ENCODE measurements at regions not wholly inside any gene's neighbourhood (a gene's known extent, or its start where the extent isn't known, plus 50 kb on each side); places are given as distances from the start of the nearest gene placed in this dataset.

DNA sequence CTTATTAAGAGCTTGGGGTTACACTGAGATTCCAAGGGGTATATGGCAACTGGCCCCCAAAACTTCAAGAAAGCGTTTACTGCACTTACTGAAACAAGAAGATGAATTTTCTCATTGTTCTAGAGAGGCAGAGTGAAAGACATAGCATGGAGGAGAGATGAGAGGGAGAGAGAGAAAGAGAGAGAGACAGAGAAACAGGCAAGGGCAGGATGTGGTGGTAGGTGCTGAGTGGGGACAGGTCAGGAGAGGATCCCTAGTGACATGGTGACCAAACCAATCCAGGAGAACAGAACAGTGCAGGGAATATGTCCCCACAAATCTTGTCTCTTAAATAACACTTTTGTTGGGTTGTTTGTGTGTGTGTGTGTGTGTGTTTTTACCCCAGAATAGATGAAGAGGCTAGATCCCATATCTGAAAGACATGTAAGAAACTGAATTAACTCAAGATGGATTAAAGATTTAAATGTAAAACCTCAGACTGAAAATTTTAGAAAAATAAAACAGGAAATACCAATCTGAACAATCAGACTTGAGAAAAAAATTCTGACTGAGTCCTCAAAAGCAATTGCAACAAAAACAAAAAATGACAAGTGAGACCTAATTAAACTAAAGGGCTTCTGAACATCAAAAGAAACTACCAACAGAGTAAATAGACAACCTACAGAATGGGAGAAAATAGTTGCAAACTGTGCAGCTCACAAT lies 202.2 kb downstream of the QDPR start:
- H3K36me3 ChIP-seq (ENCODE audit: control insufficient read depth, insufficient read depth, low read length), result no peaks in the 10 kb centered on the region
- no peaks in the 10 kb centered on the region for H3K9me3 ChIP-seq (replicated peaks; ENCODE audit: control insufficient read depth, low read depth, low read length)
- no peak overlapping the region for H3K27ac ChIP-seq (ENCODE audit: low read length)
- no peak for DNase-seq
- no peaks in the 10 kb centered on the region for H3K27me3 ChIP-seq (ENCODE audit: control insufficient read depth, insufficient read depth, low read length)
- WGBS (ENCODE audit: insufficient coverage), result no CpG with 5 or more reads among the region's 1 CpG
- H3K4me1 ChIP-seq (ENCODE audit: control insufficient read depth, insufficient read depth, low read length), result no peaks in the 10 kb centered on the region
- H3K4me3 ChIP-seq (ENCODE audit: low read length), result no peak overlapping the region

DNA sequence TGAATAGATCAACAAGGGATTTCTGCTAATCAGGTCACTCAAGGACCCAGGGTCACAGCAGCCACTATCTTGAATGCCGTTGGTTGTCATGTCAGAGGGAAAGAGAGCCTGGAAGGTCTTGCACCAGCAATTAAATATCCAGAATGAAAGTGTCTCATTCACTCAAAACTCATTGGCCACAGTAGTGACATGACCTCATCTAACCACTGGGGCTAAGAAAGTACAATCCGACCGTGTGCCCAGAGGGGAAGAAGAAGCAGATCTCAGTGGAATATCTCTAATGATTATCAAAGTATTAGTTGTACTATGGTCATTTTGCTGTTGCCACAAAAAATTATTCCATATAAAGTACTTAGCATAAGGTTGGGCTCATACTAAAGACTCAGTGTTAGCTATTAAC lies 210.0 kb downstream of the QDPR start:
- no peaks in the 10 kb centered on the region for H3K4me1 ChIP-seq (ENCODE audit: control insufficient read depth, insufficient read depth, low read length)
- no peak overlapping the region for H3K27ac ChIP-seq (ENCODE audit: low read length)
- H3K9me3 ChIP-seq (replicated peaks; ENCODE audit: control insufficient read depth, low read depth, low read length), result no peaks in the 10 kb centered on the region
- H3K27me3 ChIP-seq (ENCODE audit: control insufficient read depth, insufficient read depth, low read length), result no peaks in the 10 kb centered on the region
- no peak for DNase-seq
- H3K4me3 ChIP-seq (ENCODE audit: low read length), result no peak overlapping the region
- H3K36me3 ChIP-seq (ENCODE audit: control insufficient read depth, insufficient read depth, low read length), result no peaks in the 10 kb centered on the region
- 71% methylated on average over 1 of the region's 3 CpGs for WGBS (ENCODE audit: insufficient coverage)

DNA sequence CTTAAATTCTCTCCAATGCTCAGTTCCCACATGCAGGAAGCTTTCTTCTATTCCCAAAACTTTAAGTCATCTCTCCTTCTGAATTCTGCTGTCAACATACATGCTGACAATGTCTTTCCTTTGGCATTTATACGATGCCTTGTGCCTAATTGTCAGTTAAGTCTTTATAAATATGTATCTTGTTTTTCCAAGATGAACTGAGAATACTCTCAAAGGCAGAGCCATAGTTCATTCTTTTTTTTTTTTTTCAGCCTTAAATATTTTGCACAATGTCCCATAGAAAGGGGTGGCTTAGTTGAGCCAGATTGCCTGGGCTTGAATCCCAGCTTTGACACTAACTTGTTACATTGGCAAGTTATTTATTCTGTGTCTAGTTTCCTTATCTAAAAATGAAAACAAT lies 210.6 kb downstream of the QDPR start:
- no peak overlapping the region for H3K27ac ChIP-seq (ENCODE audit: low read length)
- WGBS (ENCODE audit: insufficient coverage), result no CpG with 5 or more reads among the region's 1 CpG
- no peaks in the 10 kb centered on the region for H3K4me1 ChIP-seq (ENCODE audit: control insufficient read depth, insufficient read depth, low read length)
- no peak overlapping the region for H3K4me3 ChIP-seq (ENCODE audit: low read length)
- no peaks in the 10 kb centered on the region for H3K36me3 ChIP-seq (ENCODE audit: control insufficient read depth, insufficient read depth, low read length)
- H3K27me3 ChIP-seq (ENCODE audit: control insufficient read depth, insufficient read depth, low read length), result no peaks in the 10 kb centered on the region
- peak; percentile 24 for DNase-seq
- no peaks in the 10 kb centered on the region for H3K9me3 ChIP-seq (replicated peaks; ENCODE audit: control insufficient read depth, low read depth, low read length)

DNA sequence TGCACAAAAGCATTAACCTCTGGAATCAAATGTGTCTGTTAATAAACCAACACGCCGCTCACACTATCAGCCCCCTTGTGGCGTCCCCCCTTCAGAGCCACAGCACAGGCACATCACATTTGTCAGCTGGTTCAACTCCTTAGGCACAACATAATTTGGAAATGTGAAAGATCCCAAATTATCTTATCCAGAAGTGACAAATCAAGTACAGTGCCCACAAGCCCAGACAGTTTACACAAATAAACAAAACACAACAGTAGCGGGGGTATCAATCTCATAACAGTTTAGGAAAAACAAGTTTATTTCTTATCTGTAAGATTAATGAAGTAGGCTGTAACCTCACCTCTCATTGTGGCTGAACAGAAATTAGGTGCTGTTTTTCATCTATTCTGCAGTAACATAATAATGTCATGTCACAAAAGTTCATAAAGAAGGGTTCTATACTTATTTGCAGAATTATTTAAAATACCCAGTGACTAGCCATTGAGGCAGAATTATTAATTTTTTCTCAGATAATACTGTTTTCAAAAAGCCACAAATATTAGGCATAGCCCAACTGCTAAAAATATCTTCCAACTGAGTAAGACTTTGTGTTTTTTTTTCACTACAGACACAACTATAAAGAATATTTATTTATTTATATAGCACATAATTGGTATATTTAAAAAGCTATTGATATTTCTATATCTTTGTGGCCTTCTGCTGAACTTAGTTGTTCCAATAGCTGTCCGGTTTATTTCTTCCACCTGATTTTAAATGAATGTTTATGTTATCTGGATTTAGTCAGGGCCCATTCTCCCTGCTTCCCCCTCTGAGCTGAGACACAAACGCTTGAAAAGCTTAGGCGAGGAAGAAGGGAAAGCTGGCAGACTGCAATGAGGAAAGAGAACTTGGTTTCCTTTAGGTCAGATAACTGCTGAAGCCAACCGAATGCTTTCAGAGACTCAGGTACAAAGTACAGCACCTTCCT lies 214.7 kb downstream of the QDPR start:
- H3K27ac ChIP-seq (ENCODE audit: low read length), result no peak overlapping the region
- H3K9me3 ChIP-seq (replicated peaks; ENCODE audit: control insufficient read depth, low read depth, low read length), result no peaks in the 10 kb centered on the region
- no peaks in the 10 kb centered on the region for H3K27me3 ChIP-seq (ENCODE audit: control insufficient read depth, insufficient read depth, low read length)
- H3K36me3 ChIP-seq (ENCODE audit: control insufficient read depth, insufficient read depth, low read length), result no peaks in the 10 kb centered on the region
- WGBS (ENCODE audit: insufficient coverage), result 73% methylated on average over 3 of the region's 8 CpGs
- H3K4me3 ChIP-seq (ENCODE audit: low read length), result no peak overlapping the region
- DNase-seq, result no peak
- no peaks in the 10 kb centered on the region for H3K4me1 ChIP-seq (ENCODE audit: control insufficient read depth, insufficient read depth, low read length)

DNA sequence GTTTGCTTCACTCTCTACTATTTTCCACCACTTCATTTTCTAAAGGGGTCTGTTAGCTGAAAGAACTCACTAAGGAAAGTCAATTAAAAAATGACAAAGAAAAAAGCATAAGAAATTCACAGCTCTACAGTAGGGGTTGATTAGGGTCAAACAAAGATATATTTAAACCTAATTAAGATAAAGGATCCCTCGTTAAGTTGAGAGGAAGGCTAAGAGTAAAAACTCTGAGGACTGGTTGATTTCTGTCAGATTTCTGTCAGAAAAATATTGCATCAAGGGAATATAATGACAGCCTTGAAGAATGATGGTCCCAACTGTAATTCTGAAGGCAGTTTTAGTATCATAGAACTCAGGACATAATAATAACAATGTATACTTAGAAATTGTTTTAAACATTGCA lies 218.0 kb downstream of the QDPR start:
- H3K9me3 ChIP-seq (replicated peaks; ENCODE audit: control insufficient read depth, low read depth, low read length), result no peaks in the 10 kb centered on the region
- no peak overlapping the region for H3K4me3 ChIP-seq (ENCODE audit: low read length)
- H3K27me3 ChIP-seq (ENCODE audit: control insufficient read depth, insufficient read depth, low read length), result no peaks in the 10 kb centered on the region
- H3K36me3 ChIP-seq (ENCODE audit: control insufficient read depth, insufficient read depth, low read length), result no peaks in the 10 kb centered on the region
- H3K27ac ChIP-seq (ENCODE audit: low read length), result no peak overlapping the region
- H3K4me1 ChIP-seq (ENCODE audit: control insufficient read depth, insufficient read depth, low read length), result no peaks in the 10 kb centered on the region
- DNase-seq, result no peak
- WGBS (ENCODE audit: insufficient coverage), result no CpG with 5 or more reads among the region's 1 CpG

DNA sequence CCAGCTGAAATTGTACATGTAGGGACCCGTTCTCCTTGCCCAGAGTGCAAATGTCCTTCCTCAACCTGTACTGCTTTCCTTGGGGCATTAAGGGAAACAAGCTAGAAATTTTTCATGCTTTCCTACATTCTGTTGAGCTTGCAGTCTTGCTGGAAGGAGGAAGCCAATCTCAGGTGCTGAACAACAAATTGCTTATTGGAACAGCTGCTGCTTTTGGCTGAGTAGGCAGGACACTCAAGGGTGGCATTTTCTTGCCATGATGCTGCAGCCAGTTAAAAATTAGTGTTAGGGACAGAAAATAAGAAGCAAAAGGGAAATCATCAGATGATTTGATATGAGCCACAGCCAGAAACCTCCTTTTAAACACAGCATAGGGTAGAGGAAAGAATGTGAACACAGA lies 223.7 kb downstream of the QDPR start:
- no CpG with 5 or more reads among the region's 1 CpG for WGBS (ENCODE audit: insufficient coverage)

DNA sequence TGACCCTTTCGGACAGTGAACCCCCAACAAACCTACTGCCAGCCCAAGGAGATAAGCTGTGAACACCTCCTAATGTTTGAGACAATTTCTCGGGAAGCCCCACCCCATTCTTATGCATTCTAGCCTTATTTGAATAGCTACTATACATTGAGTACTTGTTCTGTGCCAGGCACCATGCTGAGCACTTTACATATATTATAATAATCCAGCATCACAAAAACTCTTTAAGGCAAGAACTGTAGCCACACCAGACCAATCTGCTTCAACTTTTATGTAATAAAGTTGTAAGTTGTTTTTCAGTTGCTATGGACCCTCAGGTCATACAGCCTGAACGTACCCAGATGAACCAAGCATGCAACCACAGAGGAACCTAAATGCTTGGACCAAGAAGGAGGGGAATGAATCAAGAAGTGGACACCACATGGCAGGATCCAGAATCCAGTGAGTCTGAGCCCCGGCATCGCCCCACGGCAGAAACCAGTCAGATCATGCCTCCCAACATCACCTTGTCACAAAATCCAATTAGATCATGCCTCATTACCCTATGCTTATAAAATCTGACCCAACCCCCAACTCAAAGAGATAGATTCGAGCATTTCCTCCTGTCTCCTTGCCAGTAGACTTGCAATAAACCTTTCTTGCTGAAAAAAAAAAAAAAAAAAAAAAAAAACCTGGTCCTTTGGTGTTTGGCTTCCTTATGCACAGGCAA lies 225.0 kb downstream of the QDPR start:
- Histone ChIP-seq H3K4me3 (ENCODE audit: low read length) (no peak overlapping the region), H3K36me3 (ENCODE audit: control insufficient read depth, insufficient read depth, low read length) (no peaks in the 10 kb centered on the region), H3K9me3 (replicated peaks; ENCODE audit: control insufficient read depth, low read depth, low read length) (no peaks in the 10 kb centered on the region), H3K27me3 (ENCODE audit: control insufficient read depth, insufficient read depth, low read length) (no peaks in the 10 kb centered on the region), H3K4me1 (ENCODE audit: control insufficient read depth, insufficient read depth, low read length) (no peaks in the 10 kb centered on the region), H3K27ac (ENCODE audit: low read length) (no peak overlapping the region)
- DNase-seq, result no peak
- WGBS (ENCODE audit: insufficient coverage), result 62% methylated on average over 5 of the region's 7 CpGs

More for the DNA sequence above, 223.7 kb downstream of the QDPR start:
- no peak for DNase-seq
- H3K27ac ChIP-seq (ENCODE audit: low read length), result no peak overlapping the region
- no peaks in the 10 kb centered on the region for H3K36me3 ChIP-seq (ENCODE audit: control insufficient read depth, insufficient read depth, low read length)
- H3K9me3 ChIP-seq (replicated peaks; ENCODE audit: control insufficient read depth, low read depth, low read length), result no peaks in the 10 kb centered on the region
- no peak overlapping the region for H3K4me3 ChIP-seq (ENCODE audit: low read length)
- no peaks in the 10 kb centered on the region for H3K27me3 ChIP-seq (ENCODE audit: control insufficient read depth, insufficient read depth, low read length)
- H3K4me1 ChIP-seq (ENCODE audit: control insufficient read depth, insufficient read depth, low read length), result no peaks in the 10 kb centered on the region

DNA sequence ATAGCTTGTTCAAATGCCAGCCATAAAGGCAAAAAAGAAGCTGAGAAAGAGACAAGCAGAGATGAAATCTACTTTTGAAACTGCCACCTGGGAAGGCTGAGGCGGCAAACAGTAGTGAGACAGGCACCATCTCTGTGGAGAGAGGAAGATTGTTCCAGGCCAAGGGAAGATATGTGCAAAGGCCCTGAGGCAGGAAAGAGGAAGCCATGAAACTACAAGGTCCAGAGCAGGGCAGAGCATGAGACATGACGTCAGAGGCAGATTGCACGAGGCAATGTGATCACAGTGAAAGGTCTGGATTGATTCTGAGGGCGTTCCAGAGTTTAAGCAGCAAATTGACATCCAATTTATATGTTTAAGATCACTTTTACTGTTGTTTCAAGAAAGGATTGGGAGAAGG lies 226.1 kb downstream of the QDPR start:
- H3K27ac ChIP-seq (ENCODE audit: low read length), result no peak overlapping the region
- DNase-seq, result no peak
- no peaks in the 10 kb centered on the region for H3K4me1 ChIP-seq (ENCODE audit: control insufficient read depth, insufficient read depth, low read length)
- 90% methylated on average over 2 of the region's 4 CpGs for WGBS (ENCODE audit: insufficient coverage)
- H3K27me3 ChIP-seq (ENCODE audit: control insufficient read depth, insufficient read depth, low read length), result no peaks in the 10 kb centered on the region
- no peak overlapping the region for H3K4me3 ChIP-seq (ENCODE audit: low read length)
- no peaks in the 10 kb centered on the region for H3K36me3 ChIP-seq (ENCODE audit: control insufficient read depth, insufficient read depth, low read length)
- no peaks in the 10 kb centered on the region for H3K9me3 ChIP-seq (replicated peaks; ENCODE audit: control insufficient read depth, low read depth, low read length)

DNA sequence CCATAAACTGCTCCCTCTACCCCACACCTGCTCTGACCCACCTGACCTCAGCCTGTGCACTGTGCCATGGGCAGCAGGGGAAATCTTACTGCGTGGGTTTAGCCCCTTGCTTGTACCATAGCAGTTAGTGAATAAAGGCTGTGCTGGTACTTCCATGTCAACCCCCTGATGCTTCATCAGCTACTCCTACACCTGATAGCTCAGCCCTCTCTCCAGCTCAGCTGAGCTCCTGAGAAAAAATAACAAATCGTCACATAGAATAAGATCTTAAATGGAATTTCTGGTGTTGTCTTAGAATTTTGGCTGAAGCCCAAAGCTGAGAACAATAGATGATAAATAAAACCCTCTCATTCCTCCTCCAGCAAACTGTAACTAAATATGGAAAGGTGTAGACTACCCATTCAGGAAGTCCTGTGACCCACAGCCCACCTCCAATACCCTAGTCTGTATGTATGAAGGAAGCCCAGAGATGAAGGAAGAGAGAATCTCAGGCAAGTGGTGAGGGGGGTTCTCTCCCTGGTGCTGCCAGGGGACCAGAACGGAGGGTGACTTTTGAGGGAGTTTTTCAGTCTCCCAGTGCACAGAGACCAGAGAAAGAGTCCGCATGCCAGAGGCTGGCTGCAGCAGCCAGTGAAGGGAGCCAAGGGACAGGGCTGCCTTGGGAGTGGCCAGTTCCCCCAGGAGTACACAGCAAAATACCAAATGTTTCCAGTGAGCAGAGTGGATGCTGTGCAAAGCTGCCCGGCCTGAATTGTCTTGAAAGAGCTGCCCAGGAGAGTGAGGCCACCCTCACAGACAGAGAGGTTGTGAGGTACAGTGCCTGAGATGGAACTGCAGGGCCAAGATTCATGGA lies 227.3 kb downstream of the QDPR start:
- Histone ChIP-seq H3K36me3 (ENCODE audit: control insufficient read depth, insufficient read depth, low read length) (no peaks in the 10 kb centered on the region), H3K4me1 (ENCODE audit: control insufficient read depth, insufficient read depth, low read length) (no peaks in the 10 kb centered on the region), H3K27ac (ENCODE audit: low read length) (no peak overlapping the region), H3K27me3 (ENCODE audit: control insufficient read depth, insufficient read depth, low read length) (no peaks in the 10 kb centered on the region), H3K9me3 (replicated peaks; ENCODE audit: control insufficient read depth, low read depth, low read length) (no peaks in the 10 kb centered on the region), H3K4me3 (ENCODE audit: low read length) (no peak overlapping the region)
- DNase-seq, result no peak
- WGBS (ENCODE audit: insufficient coverage), result 80% methylated on average over 3 of the region's 5 CpGs

Data from muscle of leg (tissue), 3 donors.